H9 (cell line): ENCODE measurements at regions not wholly inside any gene's neighbourhood (a gene's known extent, or its start where the extent isn't known, plus 50 kb on each side); places are given as distances from the start of the nearest gene placed in this dataset.

ENCODE experiments used
- DNase-seq: peaks from one replicate; pipeline ENCODE4 v3.0.0-alpha.2; 2017
- H2AFZ ChIP-seq: one replicate; pipeline ENCODE4 v1.6.1; 2013; ENCODE audit warnings: mild to moderate bottlenecking, low read length, control low read depth, moderate library complexity
- H2AK5ac ChIP-seq: 2 replicates; pipeline ENCODE4 v1.6.1; 2013; ENCODE audit warnings: low read length, control low read depth, mixed read lengths; ENCODE audit not compliant: insufficient read length
- H2BK120ac ChIP-seq: one replicate; pipeline ENCODE4 v1.6.1; 2013; ENCODE audit warnings: low read depth, mild to moderate bottlenecking, low read length, control low read depth, inconsistent platforms; ENCODE audit not compliant: poor library complexity, severe bottlenecking
- H2BK12ac ChIP-seq: 2 replicates; pipeline ENCODE4 v1.6.1; 2013; ENCODE audit warnings: low read length, control low read depth, mixed read lengths, low read depth; ENCODE audit not compliant: insufficient read length
- H2BK15ac ChIP-seq: 2 replicates; pipeline ENCODE4 v1.6.1; 2013; ENCODE audit warnings: low read depth, low read length, control low read depth
- H2BK20ac ChIP-seq: one replicate; pipeline ENCODE4 v1.6.1; 2013; ENCODE audit warnings: low read depth, mild to moderate bottlenecking, low read length, control low read depth, inconsistent platforms; ENCODE audit not compliant: poor library complexity, severe bottlenecking
- H2BK5ac ChIP-seq: 2 replicates; pipeline ENCODE4 v1.6.1; 2013; ENCODE audit warnings: low read length, control low read depth, mixed read lengths; ENCODE audit not compliant: insufficient read length
- H3K14ac ChIP-seq: 2 replicates; pipeline ENCODE4 v1.6.1; 2013; ENCODE audit warnings: low read length, control low read depth; ENCODE audit not compliant: insufficient read depth
- H3K18ac ChIP-seq: 2 replicates; pipeline ENCODE4 v1.6.1; 2013; ENCODE audit warnings: low read depth, mild to moderate bottlenecking, mixed read lengths, low read length, control low read depth; ENCODE audit not compliant: insufficient read length
- H3K23ac ChIP-seq: 2 replicates; pipeline ENCODE4 v1.6.1; 2013; ENCODE audit warnings: low read length, control low read depth, mixed read lengths, low read depth; ENCODE audit not compliant: insufficient read length
- H3K23me2 ChIP-seq: 2 replicates; pipeline ENCODE4 v1.6.1; 2013; ENCODE audit warnings: low read depth, mild to moderate bottlenecking, mixed read lengths, low read length, control low read depth; ENCODE audit not compliant: insufficient read length, poor library complexity, severe bottlenecking
- H3K27ac ChIP-seq: 2 replicates; pipeline ENCODE4 v1.5.1; 2013; ENCODE audit warnings: low read length, control low read depth, mixed read lengths, low read depth; ENCODE audit not compliant: insufficient read length
- H3K27me3 ChIP-seq: 2 replicates; pipeline ENCODE4 v1.6.1; 2013; ENCODE audit warnings: low read length, control low read depth, inconsistent platforms; ENCODE audit not compliant: insufficient read depth
- H3K4ac ChIP-seq: 2 replicates; pipeline ENCODE4 v1.6.1; 2013; ENCODE audit warnings: low read depth, mild to moderate bottlenecking, control low read depth, inconsistent platforms, low read length, moderate library complexity
- H3K4me1 ChIP-seq: 2 replicates; pipeline ENCODE4 v1.6.1; 2013; ENCODE audit warnings: low read length, control low read depth, inconsistent platforms; ENCODE audit not compliant: insufficient read depth
- H3K4me2 ChIP-seq: 2 replicates; pipeline ENCODE4 v1.6.1; 2013; ENCODE audit warnings: low read length, control low read depth, mixed read lengths; ENCODE audit not compliant: insufficient read length, insufficient read depth
- H3K56ac ChIP-seq: 2 replicates; pipeline ENCODE4 v1.6.1; 2013; ENCODE audit warnings: low read depth, mild to moderate bottlenecking, mixed read lengths, low read length, control low read depth; ENCODE audit not compliant: insufficient read length
- H3K79me1 ChIP-seq: 2 replicates; pipeline ENCODE4 v1.6.1; 2013; ENCODE audit warnings: low read depth, mild to moderate bottlenecking, moderate library complexity, low read length, control low read depth, inconsistent platforms; ENCODE audit not compliant: insufficient read depth, poor library complexity, severe bottlenecking
- H3K79me2 ChIP-seq: 2 replicates; pipeline ENCODE4 v1.6.1; 2013; ENCODE audit warnings: low read length, control low read depth, inconsistent platforms; ENCODE audit not compliant: insufficient read depth
- H3K9ac ChIP-seq: 2 replicates; pipeline ENCODE4 v1.6.1; 2013; ENCODE audit warnings: low read length, control low read depth, mixed read lengths; ENCODE audit not compliant: insufficient read length; ENCODE audit errors: extremely low read depth
- H3K9me3 ChIP-seq: one replicate; pipeline ENCODE4 v1.6.1; 2013; ENCODE audit warnings: low read depth, low read length, inconsistent platforms; ENCODE audit not compliant: control insufficient read depth
- H3T11ph ChIP-seq: one replicate; pipeline ENCODE4 v1.6.1; 2013; ENCODE audit warnings: mild to moderate bottlenecking, low read length, control low read depth, inconsistent platforms
- H4K20me1 ChIP-seq: one replicate; pipeline ENCODE4 v1.6.1; 2013; ENCODE audit not compliant: control insufficient read depth, insufficient read length, insufficient read depth
- H4K5ac ChIP-seq: 2 replicates; pipeline ENCODE4 v1.6.1; 2013; ENCODE audit warnings: low read depth, mild to moderate bottlenecking, mixed read lengths, low read length, control low read depth; ENCODE audit not compliant: insufficient read length
- H4K8ac ChIP-seq: replicated peaks from 2 replicates; pipeline ENCODE4 v1.6.1; 2013; ENCODE audit warnings: low read length, control low read depth, mixed read lengths, low read depth; ENCODE audit not compliant: insufficient read length
- H4K91ac ChIP-seq: 2 replicates; pipeline ENCODE4 v1.6.1; 2013; ENCODE audit warnings: low read depth, mild to moderate bottlenecking, moderate library complexity, mixed read lengths, low read length, control low read depth; ENCODE audit not compliant: insufficient read length
- H3K27ac Mint-ChIP-seq, 3 experiments: 2 replicates in 2 of 3; 3 replicates in 1 of 3; pipeline ENCODE4 v1.8.0; 2020 to 2021; ENCODE audit warnings: mixed read lengths in 3 of 3, mild to moderate bottlenecking in 1 of 3, moderate library complexity in 1 of 3
- H3K27me3 Mint-ChIP-seq: 2 replicates; pipeline ENCODE4 v1.8.0; 2021; ENCODE audit warnings: low read depth, mild to moderate bottlenecking, moderate library complexity, mixed read lengths
- H3K36me3 Mint-ChIP-seq, 3 experiments: 2 replicates in 2 of 3; 3 replicates in 1 of 3; pipeline ENCODE4 v1.8.0; 2020 to 2021; ENCODE audit warnings: low read depth in 3 of 3, mixed read lengths in 3 of 3; ENCODE audit not compliant: insufficient read depth in 1 of 3
- H3K4me1 Mint-ChIP-seq, 2 experiments: 2 replicates each; pipeline ENCODE4 v1.8.0; 2020; ENCODE audit warnings: mixed read lengths in 2 of 2
- H3K4me3 Mint-ChIP-seq, 2 experiments: 2 replicates in 1 of 2; 3 replicates in 1 of 2; pipeline ENCODE4 v1.8.0; 2020 to 2021; ENCODE audit warnings: mild to moderate bottlenecking in 2 of 2, mixed read lengths in 2 of 2, moderate library complexity in 1 of 2
- H3K9me3 Mint-ChIP-seq, 2 experiments: 2 replicates in 1 of 2; 3 replicates in 1 of 2; pipeline ENCODE4 v1.8.0; 2020; ENCODE audit warnings: mild to moderate bottlenecking in 2 of 2, mixed read lengths in 2 of 2, moderate library complexity in 1 of 2
- WGBS: extraction: QIAGEN DNeasy Blood & Tissue Kit; methylation state at CpG from one replicate; pipeline ENCODE4 v1.1.7; 2013; ENCODE audit warnings: missing lambda C conversion rate, low lambda C conversion rate, mixed read lengths; ENCODE audit not compliant: insufficient read length; ENCODE audit errors: extremely low coverage; 5-methylcytosine and 5-hydroxymethylcytosine counted together
- TF ChIP-seq, protein P1 (sequence below): fragments of 200-600 bp; sonication (generic); conservative IDR thresholded peaks from 3 replicates; pipeline ENCODE4 v1.8.0; 2021; ENCODE audit warnings: antibody characterized with exemption, mild to moderate bottlenecking

DNA sequence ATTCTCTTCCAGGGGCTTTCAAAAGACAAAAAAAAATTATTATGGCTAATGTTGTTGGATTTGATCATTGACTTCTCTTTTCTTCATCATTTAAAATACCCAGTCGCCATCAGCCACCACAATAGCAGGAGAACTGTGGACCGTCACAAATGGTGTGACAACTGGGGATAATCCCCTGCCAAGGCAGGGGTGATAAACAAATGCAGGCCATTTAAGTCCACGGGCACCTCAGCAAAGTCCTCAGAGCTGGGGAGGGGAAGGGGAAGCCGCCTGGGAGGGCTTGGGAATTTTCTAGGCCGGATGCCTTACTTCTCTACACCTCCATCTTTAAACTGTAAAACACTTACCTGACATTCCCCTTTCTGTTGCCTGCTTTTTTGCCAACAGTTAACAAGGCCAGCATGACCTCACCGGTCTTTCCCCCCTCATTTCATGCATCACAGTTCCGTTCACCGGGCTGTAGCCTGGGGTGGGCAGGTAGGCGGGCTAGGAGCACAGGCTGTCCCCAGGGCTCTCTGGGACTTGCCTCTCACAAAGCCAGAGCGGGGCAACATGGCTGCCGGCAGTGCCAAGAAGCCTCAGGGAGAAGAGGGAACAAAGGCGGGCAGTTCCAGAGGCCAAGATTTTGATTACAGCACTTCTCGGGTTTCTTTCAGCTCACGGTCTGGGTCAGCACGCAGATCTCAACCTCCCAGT lies 820.4 kb downstream of the BCL11A start:
- H2AK5ac ChIP-seq: no peak overlapping the region
- H3K18ac ChIP-seq: peak overlapping the region; percentile 10
- no peak overlapping the region for H2BK5ac ChIP-seq
- no peak overlapping the region for H2BK15ac ChIP-seq
- Mint-ChIP-seq H3K27ac (peak overlapping the region in 1 of 3 experiments; percentile 44; a peak in 1 of 7 replicates), H3K27me3 (no peaks in the 10 kb centered on the region), H3K36me3 (no peaks in the 10 kb centered on the region), H3K9me3 (no peaks in the 10 kb centered on the region), H3K4me3 (no peak overlapping the region), H3K4me1 (peaks cover 7 to 8% of the 10 kb centered on the region in 2 experiments; a peak in 3 of 4 replicates)
- no CpG with 5 or more reads among the region's 15 CpGs for WGBS
- no peaks in the 10 kb centered on the region for H3K23me2 ChIP-seq
- no peaks in the 10 kb centered on the region for H3K9me3 ChIP-seq
- no peaks in the 10 kb centered on the region for H3K4me1 ChIP-seq
- no peak overlapping the region for H3K4ac ChIP-seq
- H3K27ac ChIP-seq: no peak overlapping the region
- H3K27me3 ChIP-seq: no peaks in the 10 kb centered on the region
- H3K4me2 ChIP-seq: no peak overlapping the region
- no peak overlapping the region for H3K56ac ChIP-seq
- no peak overlapping the region for H3K9ac ChIP-seq
- H3T11ph ChIP-seq: no peak overlapping the region
- H4K91ac ChIP-seq: no peak overlapping the region
- H2BK20ac ChIP-seq: no peak overlapping the region
- H2BK120ac ChIP-seq: no peak overlapping the region
- TF ChIP-seq, protein P1, sequence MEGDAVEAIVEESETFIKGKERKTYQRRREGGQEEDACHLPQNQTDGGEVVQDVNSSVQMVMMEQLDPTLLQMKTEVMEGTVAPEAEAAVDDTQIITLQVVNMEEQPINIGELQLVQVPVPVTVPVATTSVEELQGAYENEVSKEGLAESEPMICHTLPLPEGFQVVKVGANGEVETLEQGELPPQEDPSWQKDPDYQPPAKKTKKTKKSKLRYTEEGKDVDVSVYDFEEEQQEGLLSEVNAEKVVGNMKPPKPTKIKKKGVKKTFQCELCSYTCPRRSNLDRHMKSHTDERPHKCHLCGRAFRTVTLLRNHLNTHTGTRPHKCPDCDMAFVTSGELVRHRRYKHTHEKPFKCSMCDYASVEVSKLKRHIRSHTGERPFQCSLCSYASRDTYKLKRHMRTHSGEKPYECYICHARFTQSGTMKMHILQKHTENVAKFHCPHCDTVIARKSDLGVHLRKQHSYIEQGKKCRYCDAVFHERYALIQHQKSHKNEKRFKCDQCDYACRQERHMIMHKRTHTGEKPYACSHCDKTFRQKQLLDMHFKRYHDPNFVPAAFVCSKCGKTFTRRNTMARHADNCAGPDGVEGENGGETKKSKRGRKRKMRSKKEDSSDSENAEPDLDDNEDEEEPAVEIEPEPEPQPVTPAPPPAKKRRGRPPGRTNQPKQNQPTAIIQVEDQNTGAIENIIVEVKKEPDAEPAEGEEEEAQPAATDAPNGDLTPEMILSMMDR: no peak
- no peak for DNase-seq
- no peak overlapping the region for H4K5ac ChIP-seq
- no peak overlapping the region for H3K23ac ChIP-seq
- no peak overlapping the region for H2AFZ ChIP-seq
- H3K79me1 ChIP-seq: no peaks in the 10 kb centered on the region
- no peak overlapping the region for H2BK12ac ChIP-seq
- no peak overlapping the region for H3K14ac ChIP-seq
- H3K79me2 ChIP-seq: no peaks in the 10 kb centered on the region
- no peaks in the 10 kb centered on the region for H4K20me1 ChIP-seq
- no peak overlapping the region for H4K8ac ChIP-seq
